Keratinocyte (primary cell): ENCODE measurements at regions not wholly inside any gene's neighbourhood (a gene's known extent, or its start where the extent isn't known, plus 50 kb on each side); places are given as distances from the start of the nearest gene placed in this dataset.

ENCODE experiments used
- CTCF ChIP-seq, 3 experiments: IDR thresholded peaks in 1 of 3; conservative IDR thresholded peaks in 1 of 3; optimal IDR thresholded peaks in 1 of 3; 2 replicates in 2 of 3; 3 replicates in 1 of 3; pipeline versions ENCODE3 to v1.5.1; 2011; ENCODE audit warnings: low read length in 3 of 3, mild to moderate bottlenecking in 3 of 3, moderate library complexity in 2 of 3, control low read depth in 1 of 3, inconsistent platforms in 1 of 3; ENCODE audit not compliant: insufficient read depth in 2 of 3; ENCODE audit errors: extremely low read depth in 1 of 3
- EZH2 ChIP-seq: IDR thresholded peaks from one replicate; pipeline ENCODE4 v1.6.1; 2012; ENCODE audit warnings: inconsistent platforms, mild to moderate bottlenecking, low read length, moderate library complexity

DNA sequence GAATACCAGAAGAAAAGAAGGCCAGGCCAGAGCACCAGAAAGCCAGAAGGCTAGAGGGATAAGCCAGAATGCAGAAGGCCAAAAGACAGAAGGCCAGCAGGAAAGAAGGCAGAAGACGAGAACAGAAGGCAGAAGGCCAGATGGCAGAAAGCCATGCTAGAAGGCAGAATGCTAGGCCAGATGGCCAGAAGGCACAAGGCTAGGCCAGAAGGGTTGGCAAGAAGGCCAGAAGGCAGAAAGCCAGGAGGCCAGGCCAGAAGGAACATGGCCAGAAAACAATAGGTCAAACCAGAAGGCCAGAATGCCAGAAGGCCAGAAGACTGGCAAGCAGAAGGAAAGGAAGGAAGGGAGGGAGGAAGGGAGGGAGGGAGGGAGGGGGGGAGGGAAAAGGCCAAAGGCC, 188.8 kb downstream of the TUBA3C start:
- TF ChIP-seq CTCF (optimal IDR thresholded peaks at IDR 0.05 in 1 of 3, IDR thresholded peaks at IDR 0.05 in 1 of 3, conservative IDR thresholded peaks at IDR 0.05 in 1 of 3; ENCODE audit: extremely low read depth in 1 of 3, insufficient read depth in 2 of 3, low read length in 3 of 3) = no peak
- no peak for TF ChIP-seq EZH2
